ACC112 (cell line): ENCODE measurements at regions not wholly inside any gene's neighbourhood (a gene's known extent, or its start where the extent isn't known, plus 50 kb on each side); places are given as distances from the start of the nearest gene placed in this dataset.
A peak's percentile ranks its signal among the peaks of the same experiment; 100 is the strongest.
"Not testable (repeated sequence)": the region's sequence is repeated elsewhere in the genome, so short reads cannot be mapped to it uniquely, and the experiment has no call there.

Experiments used
- H2AFZ ChIP-seq: fragments of 200-600 bp; sonication (generic); one replicate; pipeline ENCODE4 v1.6.0; 2017; ENCODE audit warnings: antibody characterized with exemption, low read length; ENCODE audit not compliant: unreplicated experiment
- H3K27ac ChIP-seq: fragments of 200-600 bp; sonication (generic); 2 replicates; pipeline ENCODE4 v1.5.1; 2014; ENCODE audit warnings: low read depth, mild to moderate bottlenecking, antibody characterized with exemption, low read length, moderate library complexity
- H3K27me3 ChIP-seq: fragments of 200-600 bp; sonication (generic); 2 replicates; pipeline ENCODE4 v1.6.1; 2014; ENCODE audit warnings: mild to moderate bottlenecking, antibody characterized with exemption, low read length, moderate library complexity, mixed read lengths; ENCODE audit not compliant: insufficient read depth
- H3K36me3 ChIP-seq: fragments of 200-600 bp; sonication (generic); 2 replicates; pipeline ENCODE4 v1.6.1; 2016; ENCODE audit warnings: mild to moderate bottlenecking, antibody characterized with exemption, low read length, moderate library complexity, mixed read lengths; ENCODE audit not compliant: insufficient read depth
- H3K4me1 ChIP-seq: fragments of 200-600 bp; sonication (generic); one replicate; pipeline ENCODE4 v1.6.1; 2016; ENCODE audit warnings: low read length, mixed read lengths; ENCODE audit not compliant: insufficient read depth, unreplicated experiment, control insufficient read depth
- H3K4me3 ChIP-seq: fragments of 200-600 bp; sonication (generic); 2 replicates; pipeline ENCODE4 v1.5.1; 2014; ENCODE audit warnings: mild to moderate bottlenecking, low read depth, low read length
- H3K79me2 ChIP-seq: fragments of 200-600 bp; sonication (generic); one replicate; pipeline ENCODE4 v1.6.0; 2016; ENCODE audit warnings: low read length; ENCODE audit not compliant: control insufficient read depth, unreplicated experiment, insufficient read depth

DNA sequence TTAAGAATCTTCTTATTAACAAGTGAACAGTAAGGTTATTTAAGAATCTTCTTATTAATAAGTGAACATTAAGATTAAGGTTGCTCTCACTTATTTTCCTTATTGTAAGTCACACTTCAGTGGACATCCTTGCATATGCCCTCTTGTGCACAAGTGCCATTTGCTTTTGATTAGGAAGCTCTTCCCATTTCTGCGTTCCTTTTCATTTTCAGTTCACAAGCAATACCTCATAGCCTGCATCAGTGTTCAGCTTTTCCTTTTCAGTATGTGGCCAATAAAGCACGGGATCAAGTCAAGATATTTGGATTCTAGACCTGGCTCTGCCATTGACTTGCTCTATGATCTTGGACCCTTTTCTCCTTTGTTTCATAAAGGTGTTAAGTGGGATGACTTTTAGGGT, 158.7 kb downstream of the DISP1 start:
- H3K4me1 ChIP-seq = peaks cover 36% of the 10 kb centered on the region
- no peaks in the 10 kb centered on the region for H3K79me2 ChIP-seq

DNA sequence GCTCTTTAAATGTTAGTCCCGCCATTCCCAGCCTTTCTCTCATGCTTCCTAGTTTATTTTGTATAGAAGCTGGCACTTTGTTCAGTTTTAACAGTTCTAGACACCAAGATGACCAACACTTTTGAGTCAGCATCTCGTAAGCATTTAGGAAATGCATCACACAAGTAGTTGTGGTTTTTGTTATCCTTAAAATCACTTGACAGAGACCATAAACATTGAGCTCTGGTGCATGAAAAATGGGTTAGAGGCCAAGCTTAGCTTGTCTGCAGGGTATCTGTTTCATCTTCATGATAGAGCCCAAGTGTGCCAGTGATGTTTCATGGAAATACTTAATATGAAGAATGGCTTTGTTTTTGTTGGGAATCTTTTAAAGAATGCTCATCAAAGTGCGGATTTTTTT, 159.7 kb downstream of the DISP1 start:
- no peaks in the 10 kb centered on the region for H3K79me2 ChIP-seq
- no peak overlapping the region for H3K4me3 ChIP-seq
- H3K27ac ChIP-seq = peak overlapping the region; percentile 76
- no peaks in the 10 kb centered on the region for H3K27me3 ChIP-seq
- H3K4me1 ChIP-seq = peaks cover 36% of the 10 kb centered on the region
- no peaks in the 10 kb centered on the region for H3K36me3 ChIP-seq
- H2AFZ ChIP-seq = peak overlapping the region; percentile 49

More for the DNA sequence above, 158.7 kb downstream of the DISP1 start:
- H3K27me3 ChIP-seq = no peaks in the 10 kb centered on the region
- no peak overlapping the region for H3K4me3 ChIP-seq
- peak overlapping the region; percentile 76 for H3K27ac ChIP-seq
- H3K36me3 ChIP-seq = no peaks in the 10 kb centered on the region
- no peak overlapping the region for H2AFZ ChIP-seq

DNA sequence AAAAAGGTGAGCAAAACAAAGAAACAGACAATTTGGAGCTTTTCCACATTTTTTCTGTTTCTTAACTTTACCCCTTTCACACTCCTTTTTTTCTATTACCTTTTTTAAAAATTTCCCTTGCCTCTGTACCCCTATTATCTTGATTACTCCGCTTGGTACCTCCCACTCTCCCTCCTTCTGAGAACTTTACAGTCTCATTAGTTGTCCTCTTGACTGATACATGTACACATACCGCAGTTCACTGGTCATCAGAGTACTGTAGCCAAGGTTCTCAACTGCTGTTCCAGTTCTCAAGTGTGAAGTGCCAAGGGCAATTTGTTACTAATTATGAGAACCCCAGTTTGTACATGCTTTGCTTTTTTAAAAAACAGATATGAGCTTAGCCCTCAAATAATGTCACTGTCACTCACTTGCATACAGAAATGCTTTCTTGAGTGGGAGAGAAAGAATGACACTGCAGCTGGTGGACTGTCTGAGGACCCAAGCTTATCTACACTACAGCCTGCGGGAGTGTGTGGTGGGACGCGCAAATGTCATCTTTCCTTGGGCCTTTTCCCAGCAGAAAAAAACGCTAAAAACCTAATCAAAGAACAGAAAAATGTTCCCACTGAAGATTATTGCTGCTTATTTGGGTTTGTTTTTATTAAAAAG, 160.8 kb downstream of the DISP1 start:
- peak overlapping the region; percentile 76 for H3K27ac ChIP-seq
- H3K27me3 ChIP-seq = no peaks in the 10 kb centered on the region
- no peak overlapping the region for H2AFZ ChIP-seq
- H3K4me3 ChIP-seq = no peak overlapping the region
- no peaks in the 10 kb centered on the region for H3K79me2 ChIP-seq
- H3K36me3 ChIP-seq = no peaks in the 10 kb centered on the region
- peaks cover 36% of the 10 kb centered on the region for H3K4me1 ChIP-seq

DNA sequence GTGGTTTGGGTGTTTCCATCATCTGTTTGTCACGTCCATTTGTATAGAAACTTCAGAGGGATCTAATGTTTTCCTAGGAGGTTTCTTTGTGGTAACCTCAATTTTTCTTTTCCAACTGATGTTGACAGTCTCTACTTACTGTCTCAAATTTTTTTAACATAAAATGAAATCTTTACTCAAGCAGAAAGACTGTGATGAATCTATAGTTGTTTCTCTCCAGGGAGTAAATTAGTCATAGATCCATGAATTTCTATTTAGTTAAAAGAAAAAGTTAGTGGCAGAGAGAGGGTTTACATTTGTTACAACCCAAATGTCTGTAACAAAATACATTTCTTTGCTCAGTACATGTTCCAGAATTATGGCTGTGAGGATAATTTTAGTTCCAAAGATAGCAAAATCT, 161.6 kb downstream of the DISP1 start:
- H3K4me3 ChIP-seq = no peak overlapping the region
- H3K4me1 ChIP-seq = peaks cover 36% of the 10 kb centered on the region

DNA sequence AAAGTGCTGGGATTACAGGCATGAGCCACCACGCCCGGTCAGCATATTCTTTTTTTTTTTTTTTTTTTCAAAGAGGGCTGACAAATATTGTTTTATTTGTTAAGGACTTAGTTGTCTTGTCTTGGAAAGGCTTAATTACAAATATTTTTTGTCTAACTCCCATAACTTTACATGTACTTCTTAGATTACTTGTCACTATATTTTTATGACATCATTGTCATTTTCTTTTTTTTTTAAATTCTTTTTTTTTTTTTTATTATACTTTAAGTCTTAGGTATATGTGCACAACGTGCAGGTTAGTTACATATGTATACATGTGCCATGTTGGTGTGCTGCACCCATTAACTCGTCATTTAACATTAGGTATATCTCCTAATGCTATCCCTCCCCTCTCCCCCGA, 162.5 kb downstream of the DISP1 start:
- not testable (repeated sequence) for H3K27ac ChIP-seq, H3K79me2 ChIP-seq, H3K27me3 ChIP-seq, H3K4me3 ChIP-seq, H2AFZ ChIP-seq, H3K36me3 ChIP-seq
- H3K4me1 ChIP-seq = peaks cover 36% of the 10 kb centered on the region

More for the DNA sequence above, 161.6 kb downstream of the DISP1 start:
- Histone ChIP-seq H3K27me3 (no peaks in the 10 kb centered on the region), H3K27ac (peak overlapping the region; percentile 32; the same call in 1 of the 2 replicates), H2AFZ (no peak overlapping the region), H3K36me3 (no peaks in the 10 kb centered on the region), H3K79me2 (no peaks in the 10 kb centered on the region)

DNA sequence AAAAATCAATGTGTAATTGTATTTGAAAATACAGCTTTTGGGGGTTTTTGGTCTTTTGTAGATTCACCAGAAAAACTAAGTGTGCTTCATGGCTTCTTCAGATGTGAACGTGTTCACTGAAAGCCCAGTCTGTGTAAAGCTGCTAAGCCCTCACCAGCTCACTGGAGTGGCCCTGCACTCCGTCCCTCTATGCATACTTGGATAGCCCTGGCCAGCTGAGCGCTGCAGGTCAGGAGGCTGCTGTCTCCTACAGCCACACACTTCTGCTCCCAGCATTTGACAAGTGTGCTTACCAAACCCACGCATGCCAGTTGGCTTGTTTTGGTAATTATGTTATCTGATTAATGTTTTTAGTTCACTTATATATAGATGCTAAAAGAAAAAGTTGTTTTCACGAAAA, 163.5 kb downstream of the TLR5 start:
- no peak overlapping the region for H3K4me3 ChIP-seq
- H3K36me3 ChIP-seq = no peaks in the 10 kb centered on the region

DNA sequence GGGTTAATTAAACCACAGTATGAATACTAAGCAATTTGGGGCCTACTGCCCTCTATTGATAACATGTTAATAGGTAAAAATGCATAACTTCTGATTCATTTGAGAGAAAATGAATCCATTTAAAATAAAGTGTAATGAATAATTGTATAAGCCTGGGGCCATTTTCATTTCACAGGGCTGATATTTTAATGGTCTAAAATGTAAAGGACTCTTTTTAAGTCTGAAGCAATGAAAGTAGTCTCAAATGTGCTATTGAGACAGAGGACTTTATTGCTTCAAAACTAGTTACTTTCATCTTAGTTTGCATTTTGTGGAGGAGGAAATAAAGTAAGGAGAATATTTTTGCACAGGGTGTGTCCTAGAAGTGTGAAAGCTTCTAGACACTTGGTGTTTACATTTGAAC, 155.4 kb downstream of the TLR5 start:
- H3K79me2 ChIP-seq = no peaks in the 10 kb centered on the region
- H3K36me3 ChIP-seq = no peaks in the 10 kb centered on the region
- H3K27ac ChIP-seq = no peak overlapping the region
- no peak overlapping the region for H2AFZ ChIP-seq
- no peaks in the 10 kb centered on the region for H3K27me3 ChIP-seq
- H3K4me1 ChIP-seq = no peaks in the 10 kb centered on the region
- H3K4me3 ChIP-seq = no peak overlapping the region

More for the DNA sequence above, 163.5 kb downstream of the TLR5 start:
- no peak overlapping the region for H2AFZ ChIP-seq
- H3K27me3 ChIP-seq = no peaks in the 10 kb centered on the region
- peaks cover 24% of the 10 kb centered on the region for H3K4me1 ChIP-seq
- H3K79me2 ChIP-seq = no peaks in the 10 kb centered on the region
- H3K27ac ChIP-seq = no peak overlapping the region

DNA sequence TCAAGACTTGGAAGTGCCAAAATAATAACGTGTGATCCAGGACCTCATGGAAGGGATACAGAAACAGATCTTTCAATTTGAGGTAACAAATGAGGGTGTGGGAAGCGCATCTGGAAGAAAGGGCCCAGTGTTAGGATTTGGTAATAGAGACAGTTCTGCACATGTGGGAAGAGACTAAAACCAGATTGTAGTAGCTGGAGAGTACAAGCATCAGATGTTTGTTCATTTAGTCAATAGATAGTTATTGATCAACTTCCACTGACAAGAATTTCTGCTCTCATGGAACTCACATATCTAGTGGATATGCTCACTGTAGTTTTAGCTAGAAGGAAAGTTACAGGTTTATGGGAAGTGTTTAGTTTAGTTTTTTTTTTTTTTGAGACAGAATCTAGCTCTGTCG, 153.6 kb downstream of the TLR5 start:
- Histone ChIP-seq H2AFZ (no peak overlapping the region), H3K27ac (no peak overlapping the region), H3K79me2 (no peaks in the 10 kb centered on the region), H3K36me3 (no peaks in the 10 kb centered on the region), H3K27me3 (no peaks in the 10 kb centered on the region), H3K4me1 (peaks cover 12% of the 10 kb centered on the region), H3K4me3 (no peak overlapping the region)

DNA sequence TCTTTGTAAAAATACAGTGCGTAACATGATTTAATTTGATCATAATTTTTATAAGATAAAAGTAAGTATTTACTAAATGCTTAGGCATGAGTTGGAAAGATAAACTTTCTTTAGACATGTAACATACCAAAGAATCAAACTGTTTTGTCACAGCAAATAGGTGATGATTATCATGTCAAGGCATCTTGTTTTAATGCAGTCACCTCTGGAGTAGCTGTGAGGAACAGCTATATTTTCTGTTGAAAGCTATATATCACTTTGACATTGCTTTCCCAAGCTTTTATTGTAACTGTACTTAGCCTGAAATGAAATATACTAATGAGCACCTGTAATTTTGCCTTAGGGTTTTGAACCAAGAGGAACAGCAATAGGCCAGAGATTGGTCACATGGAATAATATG, 151.9 kb downstream of the TLR5 start:
- Histone ChIP-seq H3K27me3 (no peaks in the 10 kb centered on the region), H3K79me2 (no peaks in the 10 kb centered on the region), H3K36me3 (no peaks in the 10 kb centered on the region), H3K4me3 (no peak overlapping the region), H2AFZ (no peak overlapping the region), H3K4me1 (peaks cover 25% of the 10 kb centered on the region), H3K27ac (no peak overlapping the region)

DNA sequence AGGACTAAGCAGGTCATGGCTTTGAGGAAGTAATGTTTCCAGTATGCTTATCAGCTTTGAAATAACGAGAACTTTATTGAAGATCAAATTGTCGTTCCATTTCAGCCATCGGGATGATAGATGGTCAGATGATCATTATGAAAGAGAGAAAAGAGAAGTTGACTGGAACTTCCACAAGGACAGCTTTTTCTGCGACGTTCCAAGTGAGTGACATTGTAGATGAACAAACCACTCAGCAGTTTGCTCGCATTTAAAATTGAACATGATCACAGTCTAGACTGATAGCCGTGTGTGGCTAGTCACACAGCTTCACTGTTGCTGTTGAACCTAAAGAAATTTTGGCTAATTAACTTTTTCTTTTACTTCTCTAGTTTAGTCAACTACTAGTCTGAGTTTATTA, 151.1 kb downstream of the TLR5 start:
- H3K27me3 ChIP-seq = no peaks in the 10 kb centered on the region
- no peaks in the 10 kb centered on the region for H3K36me3 ChIP-seq
- H3K79me2 ChIP-seq = no peaks in the 10 kb centered on the region
- no peak overlapping the region for H3K27ac ChIP-seq
- H3K4me3 ChIP-seq = no peak overlapping the region
- H2AFZ ChIP-seq = no peak overlapping the region
- H3K4me1 ChIP-seq = peaks cover 27% of the 10 kb centered on the region

DNA sequence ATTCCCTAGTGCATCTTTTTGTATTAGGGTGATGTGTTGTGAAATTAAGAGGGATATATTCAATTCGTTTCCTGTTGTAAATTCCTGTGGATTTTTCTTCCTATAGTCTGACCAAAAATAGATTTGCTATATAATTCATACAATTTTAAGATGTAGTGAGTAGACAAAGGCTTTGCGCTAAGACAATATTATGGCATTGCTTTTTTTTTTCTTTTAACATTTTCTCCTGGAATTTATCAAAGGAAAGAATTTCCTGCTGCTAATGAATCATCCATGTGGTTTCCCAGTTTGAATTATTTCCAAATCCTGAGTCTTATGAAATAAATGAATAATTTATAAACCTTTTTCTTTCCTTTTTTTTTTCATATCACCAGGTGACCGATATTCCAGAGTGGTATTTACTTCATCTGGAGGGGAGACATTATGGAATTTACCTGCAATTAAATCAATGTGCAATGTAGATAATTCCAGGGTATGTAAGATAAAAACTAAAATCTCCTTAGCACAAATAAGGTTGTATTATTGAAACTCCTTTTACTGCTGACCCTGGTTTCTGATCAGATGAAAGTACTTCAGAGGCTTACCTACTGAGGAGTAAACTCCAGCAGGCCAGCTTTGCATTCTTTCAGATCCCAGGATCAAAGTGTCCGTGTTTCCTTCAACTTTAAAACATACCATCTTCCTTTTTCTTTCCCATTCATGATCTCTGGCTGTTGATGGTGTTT, 148.4 kb downstream of the TLR5 start:
- H3K27ac ChIP-seq = peak overlapping the region; percentile 55
- H3K27me3 ChIP-seq = no peaks in the 10 kb centered on the region
- H3K79me2 ChIP-seq = no peaks in the 10 kb centered on the region
- H2AFZ ChIP-seq = no peak overlapping the region
- peak overlapping the region; percentile 18; the same call in 1 of the 2 replicates for H3K4me3 ChIP-seq
- peaks cover 27% of the 10 kb centered on the region for H3K4me1 ChIP-seq
- H3K36me3 ChIP-seq = peaks cover 4% of the 10 kb centered on the region; the same call in 1 of the 2 replicates
